ENCODE measurements at regions not wholly inside any gene's neighbourhood (a gene's known extent, or its start where the extent isn't known, plus 50 kb on each side); places are given as distances from the start of the nearest gene placed in this dataset.
"Not testable (repeated sequence)": the region's sequence is repeated elsewhere in the genome, so short reads cannot be mapped to it uniquely, and the experiment has no call there.

GRCh38 chr18:76634564-76634963 is 139.5 kb upstream of the ZNF516 start:
- no peak for DNase-seq (ENCODE audit: low read depth)

DNA sequence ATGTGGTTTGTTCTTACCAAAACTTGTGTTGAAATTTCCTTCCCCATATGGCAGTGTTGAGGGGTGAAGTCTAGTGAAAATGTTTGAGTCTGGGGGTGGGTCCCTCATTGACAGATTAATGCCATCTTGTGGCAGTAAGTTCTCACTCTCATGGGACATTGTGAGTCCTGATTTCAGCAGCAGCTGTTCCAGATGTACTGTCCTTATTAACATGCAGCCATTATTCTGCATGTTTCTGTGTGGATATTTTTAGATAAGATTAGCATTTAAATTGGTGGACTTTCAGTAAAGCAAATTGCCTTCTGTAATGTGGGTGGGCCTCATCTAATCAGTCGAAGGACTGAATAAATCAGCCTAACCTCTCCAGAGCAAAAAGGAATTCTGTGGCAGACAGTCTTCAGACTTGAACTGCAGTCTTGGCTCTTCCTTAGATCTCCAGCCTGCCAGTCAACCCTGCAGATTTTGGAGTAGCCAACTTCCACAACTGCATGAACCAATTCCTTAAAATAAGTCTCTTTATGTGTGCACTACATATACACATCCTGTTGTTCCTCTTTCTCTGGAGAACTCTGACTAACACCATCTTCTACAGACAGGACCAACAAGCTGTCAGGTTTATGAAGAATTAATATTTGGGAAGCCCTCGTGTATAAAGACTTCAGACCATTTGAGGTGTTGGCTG is 138.7 kb upstream of the ZNF516 start:
- DNase-seq (ENCODE audit: low read depth): no peak

DNA sequence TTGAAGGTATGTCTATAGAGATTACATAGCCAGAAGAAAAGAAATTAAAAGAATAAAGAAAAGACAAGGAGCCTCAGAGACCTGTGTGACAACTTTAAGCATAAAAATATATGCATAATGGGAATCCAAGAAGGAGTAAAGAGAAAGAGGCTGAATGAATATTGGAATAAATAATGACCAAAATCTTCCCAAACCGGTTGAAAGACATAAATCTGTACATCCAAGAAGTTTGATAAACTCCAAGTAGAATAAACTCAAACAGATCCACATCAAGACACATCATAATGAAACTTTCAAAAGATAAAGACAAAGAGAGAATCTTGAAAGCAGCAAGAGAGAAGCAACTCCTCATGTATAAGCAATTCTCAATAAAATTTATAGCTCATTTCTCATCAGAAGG is 132.4 kb upstream of the ZNF516 start:
- no peak for DNase-seq (ENCODE audit: low read depth)

DNA sequence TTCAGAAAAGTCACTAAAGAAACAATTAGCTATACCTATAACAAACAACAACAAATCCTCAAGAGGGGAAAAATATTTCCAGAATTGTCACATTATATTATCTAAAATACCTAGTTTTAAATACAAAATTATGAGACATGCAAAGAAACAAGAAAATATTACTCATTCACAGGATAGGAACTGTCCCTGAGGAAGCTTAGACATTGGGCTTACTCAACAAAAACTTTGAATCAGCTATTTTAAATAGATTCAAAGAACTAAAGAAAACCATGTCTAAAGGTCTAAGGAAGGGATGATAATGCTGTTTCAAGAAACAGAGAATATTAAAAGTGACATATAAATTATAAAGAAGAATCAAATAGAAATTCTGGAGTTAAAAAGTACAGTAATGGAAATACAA is 131.9 kb upstream of the ZNF516 start:
- no peak for DNase-seq (ENCODE audit: low read depth)

- no peak for DNase-seq (ENCODE audit: low read depth)
Observed at GRCh38 chr18:76622651-76623050, 127.6 kb upstream of the ZNF516 start.

GRCh38 chr18:76621782-76622495 is 126.9 kb upstream of the ZNF516 start:
- no peak for DNase-seq (ENCODE audit: low read depth)

DNA sequence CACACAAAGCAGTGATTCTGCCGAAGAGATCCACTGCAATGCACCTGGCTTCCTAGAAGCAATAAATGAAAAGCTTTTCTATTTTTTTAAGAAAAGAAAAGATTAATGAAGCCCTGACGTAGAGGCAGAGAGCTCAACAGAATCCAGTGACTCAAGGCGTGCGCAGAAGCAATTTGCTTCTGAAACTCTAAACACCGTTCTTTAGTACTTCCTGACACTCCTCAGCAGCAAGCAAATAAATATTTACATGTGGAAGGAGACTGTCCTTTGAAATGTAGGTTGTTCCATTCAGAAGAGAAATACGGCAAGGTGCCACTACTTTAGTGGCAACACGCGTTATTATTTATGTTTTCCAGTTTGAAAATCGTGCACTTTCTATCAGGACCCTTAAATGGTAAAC is 126.2 kb upstream of the ZNF516 start:
- DNase-seq (ENCODE audit: low read depth): no peak

- DNase-seq (ENCODE audit: low read depth): peak; percentile 20
Observed at GRCh38 chr18:76620321-76621170, 125.5 kb upstream of the ZNF516 start.

GRCh38 chr18:76619621-76620315 is 124.7 kb upstream of the ZNF516 start:
- no peak for DNase-seq (ENCODE audit: low read depth)

GRCh38 chr18:76619261-76619620 is 124.2 kb upstream of the ZNF516 start:
- DNase-seq (ENCODE audit: low read depth): no peak

DNA sequence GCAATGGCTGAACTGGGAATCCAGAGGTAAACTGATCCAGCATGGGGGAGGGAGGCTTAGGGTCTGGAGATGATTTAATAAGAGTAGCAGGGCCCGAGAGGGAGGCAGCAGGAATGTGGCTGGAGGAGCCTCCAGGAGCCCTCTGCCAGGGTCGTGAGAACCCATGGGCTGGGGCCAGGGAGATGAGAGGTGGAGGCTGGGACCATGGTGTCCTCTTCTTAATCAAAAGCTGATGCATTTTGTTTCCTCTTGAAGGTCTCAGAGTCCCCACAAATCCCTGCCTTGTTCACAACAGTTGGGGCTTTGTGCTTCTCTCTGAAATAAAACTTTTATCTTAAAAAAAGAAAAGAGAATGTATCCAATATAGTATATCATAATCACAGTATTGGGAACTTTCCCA is 123.7 kb upstream of the ZNF516 start:
- DNase-seq (ENCODE audit: low read depth): no peak

DNA sequence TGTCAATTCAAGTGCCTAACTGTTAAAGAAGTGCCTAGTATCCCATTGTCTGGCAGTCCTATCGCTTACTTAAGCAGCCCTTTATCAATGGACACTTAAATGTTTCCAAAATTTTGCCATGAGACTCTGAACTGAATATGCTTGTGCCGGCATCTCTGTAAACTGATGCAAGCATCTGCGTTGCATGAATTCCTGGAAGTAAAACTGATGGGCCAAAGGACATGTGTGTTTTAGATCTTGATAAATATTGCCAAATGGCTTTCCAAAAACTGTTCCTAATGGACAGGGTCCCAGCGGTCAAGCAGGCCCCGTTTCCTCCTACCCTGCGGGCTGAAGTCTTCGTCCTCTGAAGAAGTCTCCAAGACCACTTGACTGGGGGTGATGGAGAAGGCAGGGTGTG is 121.3 kb upstream of the ZNF516 start:
- no peak for DNase-seq (ENCODE audit: low read depth)

DNA sequence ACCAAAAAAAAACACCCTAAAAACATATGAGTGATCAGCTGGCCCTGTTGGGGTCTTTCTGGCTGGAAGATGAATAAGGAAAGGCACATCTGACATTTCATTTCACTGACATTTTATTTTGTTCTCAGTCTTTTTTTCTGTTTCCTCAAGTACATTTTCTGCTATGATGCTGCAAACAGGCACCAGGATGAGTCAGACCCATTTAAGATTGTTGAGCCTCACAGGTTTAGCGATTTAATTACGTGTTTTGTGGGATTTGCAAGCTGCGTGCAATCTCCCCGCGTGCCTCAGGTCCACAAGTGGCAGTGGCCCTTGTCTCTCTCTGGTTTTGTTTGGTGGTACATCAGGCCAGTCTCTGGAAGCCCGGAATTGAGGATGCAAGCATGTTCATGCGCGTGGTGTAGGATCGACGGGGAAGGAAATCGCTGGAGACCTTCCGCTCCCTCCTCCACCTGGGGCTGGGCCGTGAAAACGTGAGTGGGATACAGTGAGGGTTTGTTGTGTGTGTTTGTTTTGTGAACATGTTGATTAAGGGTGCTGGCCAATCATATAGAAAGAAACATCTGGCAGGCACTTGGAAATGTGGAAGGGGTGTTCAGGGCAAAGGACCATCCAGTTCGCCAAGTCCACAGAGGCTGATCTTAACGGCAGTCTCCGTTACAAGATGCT is 120.2 kb upstream of the ZNF516 start:
- no peak for DNase-seq (ENCODE audit: low read depth)

- no peak for DNase-seq (ENCODE audit: low read depth)
Observed at GRCh38 chr18:76613755-76614120, 118.7 kb upstream of the ZNF516 start.

DNA sequence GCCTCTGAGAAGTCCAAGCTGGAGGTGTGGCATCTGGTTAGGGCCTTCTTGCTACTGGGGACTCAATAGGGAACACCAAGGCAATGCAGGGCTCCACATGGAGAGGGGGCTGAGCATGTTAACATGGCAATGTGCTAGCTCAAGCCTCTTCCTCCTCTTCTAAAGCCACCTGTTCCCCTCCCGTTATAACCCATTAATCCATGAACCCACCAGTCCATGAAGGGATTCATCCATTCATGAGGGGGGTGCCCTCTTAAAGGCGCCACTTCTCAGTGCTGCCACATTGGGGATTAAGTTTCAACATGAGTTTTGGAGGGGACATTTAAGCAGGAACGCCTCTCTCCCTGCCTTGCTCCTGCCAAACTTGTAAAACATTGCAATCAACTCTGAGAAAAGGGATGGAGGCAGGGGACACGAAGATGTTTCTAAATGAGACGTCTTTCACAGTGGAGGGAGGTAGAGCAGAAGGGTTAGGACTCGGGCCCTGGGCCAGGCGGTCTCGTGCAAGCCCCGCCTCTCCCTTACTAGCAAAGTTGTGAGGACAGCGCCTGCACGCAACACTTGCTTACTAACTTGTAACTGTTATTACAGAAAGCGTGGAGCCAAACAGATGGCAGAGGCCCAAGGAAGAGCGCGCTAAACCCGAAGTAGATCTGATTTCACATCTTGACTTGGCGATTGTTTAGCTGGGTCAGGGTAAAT is 118.2 kb upstream of the ZNF516 start:
- no peak for DNase-seq (ENCODE audit: low read depth)

- not testable (repeated sequence) for DNase-seq (ENCODE audit: low read depth)
Observed at GRCh38 chr18:76611750-76612045, 116.7 kb upstream of the ZNF516 start.

GRCh38 chr18:76610933-76611749 is 116.1 kb upstream of the ZNF516 start:
- no peak for DNase-seq (ENCODE audit: low read depth)

GRCh38 chr18:76610012-76610411 is 115.0 kb upstream of the ZNF516 start:
- no peak for DNase-seq (ENCODE audit: low read depth)

- no peak for DNase-seq (ENCODE audit: low read depth)
Observed at GRCh38 chr18:76605341-76605929, 110.4 kb upstream of the ZNF516 start.

- no peak for DNase-seq (ENCODE audit: low read depth)
Observed at GRCh38 chr18:76604935-76605240, 109.8 kb upstream of the ZNF516 start.

Measured in stimulated activated CD8-positive, alpha-beta memory T cell treated with anti-CD3 and anti-CD28 coated beads, Interleukin-4, amount 100 ng/mL, for 24 hours (primary cell).